ENCODE measurements at regions not wholly inside any gene's neighbourhood (a gene's known extent, or its start where the extent isn't known, plus 50 kb on each side); places are given as distances from the start of the nearest gene placed in this dataset.

DNA sequence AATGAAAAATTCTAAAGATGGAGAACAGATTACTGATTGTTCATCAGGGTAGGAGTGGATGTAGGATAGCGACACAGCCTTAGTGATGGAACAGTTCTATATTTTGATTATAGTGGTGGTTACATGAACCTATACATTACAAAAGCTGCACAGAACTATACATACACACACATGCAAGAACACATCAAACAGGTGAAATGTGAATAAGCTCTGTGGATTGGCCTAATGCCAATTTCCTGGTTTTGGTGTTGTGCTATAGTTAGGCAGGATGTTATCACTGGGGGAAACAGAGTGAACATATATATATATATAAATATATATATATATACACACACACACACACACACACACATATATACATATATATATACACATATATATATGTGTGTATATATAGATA lies 76.4 kb upstream of the PIK3CG start:
- Mint-ChIP-seq H3K9me3 (peaks cover 8% of the 10 kb centered on the region), H3K36me3 (no peaks in the 10 kb centered on the region), H3K4me3 (no peak overlapping the region), H3K27ac (no peak overlapping the region), H3K4me1 (ENCODE audit: unreplicated experiment) (no peaks in the 10 kb centered on the region), H3K27me3 (peaks cover 6% of the 10 kb centered on the region)
- DNase-seq (ENCODE audit: extremely low spot score, unreplicated experiment), result no peak
- TF ChIP-seq, protein P1, sequence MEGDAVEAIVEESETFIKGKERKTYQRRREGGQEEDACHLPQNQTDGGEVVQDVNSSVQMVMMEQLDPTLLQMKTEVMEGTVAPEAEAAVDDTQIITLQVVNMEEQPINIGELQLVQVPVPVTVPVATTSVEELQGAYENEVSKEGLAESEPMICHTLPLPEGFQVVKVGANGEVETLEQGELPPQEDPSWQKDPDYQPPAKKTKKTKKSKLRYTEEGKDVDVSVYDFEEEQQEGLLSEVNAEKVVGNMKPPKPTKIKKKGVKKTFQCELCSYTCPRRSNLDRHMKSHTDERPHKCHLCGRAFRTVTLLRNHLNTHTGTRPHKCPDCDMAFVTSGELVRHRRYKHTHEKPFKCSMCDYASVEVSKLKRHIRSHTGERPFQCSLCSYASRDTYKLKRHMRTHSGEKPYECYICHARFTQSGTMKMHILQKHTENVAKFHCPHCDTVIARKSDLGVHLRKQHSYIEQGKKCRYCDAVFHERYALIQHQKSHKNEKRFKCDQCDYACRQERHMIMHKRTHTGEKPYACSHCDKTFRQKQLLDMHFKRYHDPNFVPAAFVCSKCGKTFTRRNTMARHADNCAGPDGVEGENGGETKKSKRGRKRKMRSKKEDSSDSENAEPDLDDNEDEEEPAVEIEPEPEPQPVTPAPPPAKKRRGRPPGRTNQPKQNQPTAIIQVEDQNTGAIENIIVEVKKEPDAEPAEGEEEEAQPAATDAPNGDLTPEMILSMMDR (conservative IDR thresholded peaks at IDR 0.05), result no peak

DNA sequence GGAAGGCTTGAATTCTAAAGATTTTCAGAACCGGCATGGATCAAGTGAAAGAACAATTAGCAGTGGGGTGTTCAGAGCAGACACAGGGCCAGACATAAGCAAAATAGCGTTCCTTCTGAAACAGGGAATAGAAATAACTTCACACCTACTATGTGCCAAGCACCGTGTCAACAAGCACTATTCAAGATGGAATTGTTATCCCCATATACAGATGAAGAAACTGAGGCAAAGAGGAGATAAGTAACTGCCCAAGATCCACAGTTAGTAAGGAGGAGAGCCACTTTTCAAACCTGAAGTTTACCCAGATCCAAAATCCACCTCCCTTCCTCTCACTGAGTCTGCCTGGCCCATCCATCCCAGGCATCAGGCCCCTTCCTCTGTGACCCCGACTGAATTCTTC lies 73.6 kb upstream of the PIK3CG start:
- Mint-ChIP-seq H3K27me3 (peaks cover 6% of the 10 kb centered on the region), H3K27ac (no peak overlapping the region)

DNA sequence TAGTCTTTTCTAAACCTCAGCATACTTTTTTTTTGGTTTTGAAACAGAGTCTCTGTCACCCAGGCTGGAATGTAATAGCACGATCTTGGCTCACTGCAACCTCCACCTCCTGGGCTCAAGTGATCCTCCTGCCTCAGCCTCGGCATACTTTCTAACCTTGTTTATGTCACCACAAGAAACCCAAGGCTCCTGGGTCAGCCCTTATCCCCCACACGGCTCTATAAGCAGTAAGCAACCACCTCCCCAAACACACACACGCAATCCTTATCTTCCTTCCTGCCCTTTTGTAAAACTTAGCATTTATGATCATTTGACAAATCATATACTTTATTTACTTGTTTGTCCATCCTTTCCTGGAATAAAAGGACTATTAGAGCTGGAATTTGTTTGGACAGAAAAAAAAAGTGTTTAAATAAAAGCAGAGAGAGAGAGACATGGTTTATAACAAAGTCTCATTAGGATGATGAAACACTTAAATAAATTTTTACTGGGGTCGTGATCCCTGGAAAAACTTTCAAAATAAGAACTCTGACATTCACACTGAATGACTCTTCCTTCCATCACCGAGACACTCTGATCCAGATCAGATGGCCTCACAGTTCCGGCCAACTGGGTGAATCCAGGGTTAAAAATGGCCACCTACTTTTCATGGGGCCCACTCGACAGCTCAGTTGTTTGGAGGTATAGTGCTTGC lies 72.7 kb upstream of the PIK3CG start:
- no peaks in the 10 kb centered on the region for H3K4me1 Mint-ChIP-seq (ENCODE audit: unreplicated experiment)
- H3K4me3 Mint-ChIP-seq, result no peak overlapping the region
- no peak overlapping the region for H3K27ac Mint-ChIP-seq
- TF ChIP-seq, protein P1 (conservative IDR thresholded peaks at IDR 0.05), result no peak
- no peaks in the 10 kb centered on the region for H3K36me3 Mint-ChIP-seq
- H3K27me3 Mint-ChIP-seq, result peaks cover 6% of the 10 kb centered on the region
- DNase-seq (ENCODE audit: extremely low spot score, unreplicated experiment), result no peak
- H3K9me3 Mint-ChIP-seq, result peaks cover 8% of the 10 kb centered on the region

More for the DNA sequence above, 73.6 kb upstream of the PIK3CG start:
- Mint-ChIP-seq H3K4me1 (ENCODE audit: unreplicated experiment) (no peaks in the 10 kb centered on the region), H3K4me3 (no peak overlapping the region), H3K36me3 (no peaks in the 10 kb centered on the region), H3K9me3 (peaks cover 8% of the 10 kb centered on the region)
- no peak for DNase-seq (ENCODE audit: extremely low spot score, unreplicated experiment)
- TF ChIP-seq, protein P1 (conservative IDR thresholded peaks at IDR 0.05), result no peak

DNA sequence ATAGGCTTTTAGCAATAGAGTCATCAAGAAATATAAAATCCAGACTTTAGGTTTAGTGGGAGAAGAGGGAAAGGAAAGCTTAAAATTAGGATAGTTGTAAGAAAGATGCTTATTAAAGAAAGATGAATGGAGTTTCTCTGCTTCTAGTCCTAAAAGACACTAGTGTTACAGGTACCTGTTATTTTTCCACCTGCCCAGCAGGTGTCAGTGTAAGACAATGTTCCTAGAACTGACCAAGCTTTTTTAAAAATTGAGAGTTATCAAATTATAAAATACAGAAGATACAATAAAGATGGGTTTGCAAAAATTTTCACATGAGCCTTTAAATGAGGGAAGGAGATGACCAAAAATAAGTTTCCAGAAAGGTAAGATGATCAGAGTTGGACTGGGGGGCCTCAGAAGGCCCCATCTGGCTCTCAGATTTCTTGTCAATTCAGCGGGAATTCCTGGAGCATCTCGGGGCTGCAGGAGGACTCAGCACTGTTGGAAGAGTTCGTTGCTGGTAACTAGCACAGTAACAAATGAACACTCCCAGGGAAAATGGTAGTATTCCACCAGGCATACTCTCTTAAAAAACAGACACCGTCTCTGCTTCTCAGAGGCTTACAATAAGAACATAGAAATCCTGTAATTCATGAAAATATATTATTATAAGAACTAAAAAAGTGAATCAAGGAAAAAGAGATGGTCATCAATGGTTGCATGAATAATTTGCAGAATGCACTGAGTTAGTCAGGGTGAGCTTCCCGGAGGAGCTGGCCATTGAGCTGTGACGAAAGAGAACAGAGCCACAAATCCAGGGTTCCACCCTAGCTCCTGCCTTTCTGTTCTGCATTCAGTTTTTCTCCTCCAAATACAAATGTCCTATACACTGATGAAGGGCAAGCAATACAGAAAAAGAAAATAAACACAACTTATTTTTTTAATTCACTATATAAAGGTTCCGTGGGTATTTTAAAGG lies 71.8 kb upstream of the PIK3CG start:
- DNase-seq (ENCODE audit: extremely low spot score, unreplicated experiment), result no peak
- Mint-ChIP-seq H3K4me3 (no peak overlapping the region), H3K27me3 (peaks cover 6% of the 10 kb centered on the region), H3K4me1 (ENCODE audit: unreplicated experiment) (no peaks in the 10 kb centered on the region), H3K27ac (no peak overlapping the region), H3K36me3 (no peaks in the 10 kb centered on the region), H3K9me3 (peaks cover 8% of the 10 kb centered on the region)
- TF ChIP-seq, protein P1 (conservative IDR thresholded peaks at IDR 0.05), result peak; percentile 83

DNA sequence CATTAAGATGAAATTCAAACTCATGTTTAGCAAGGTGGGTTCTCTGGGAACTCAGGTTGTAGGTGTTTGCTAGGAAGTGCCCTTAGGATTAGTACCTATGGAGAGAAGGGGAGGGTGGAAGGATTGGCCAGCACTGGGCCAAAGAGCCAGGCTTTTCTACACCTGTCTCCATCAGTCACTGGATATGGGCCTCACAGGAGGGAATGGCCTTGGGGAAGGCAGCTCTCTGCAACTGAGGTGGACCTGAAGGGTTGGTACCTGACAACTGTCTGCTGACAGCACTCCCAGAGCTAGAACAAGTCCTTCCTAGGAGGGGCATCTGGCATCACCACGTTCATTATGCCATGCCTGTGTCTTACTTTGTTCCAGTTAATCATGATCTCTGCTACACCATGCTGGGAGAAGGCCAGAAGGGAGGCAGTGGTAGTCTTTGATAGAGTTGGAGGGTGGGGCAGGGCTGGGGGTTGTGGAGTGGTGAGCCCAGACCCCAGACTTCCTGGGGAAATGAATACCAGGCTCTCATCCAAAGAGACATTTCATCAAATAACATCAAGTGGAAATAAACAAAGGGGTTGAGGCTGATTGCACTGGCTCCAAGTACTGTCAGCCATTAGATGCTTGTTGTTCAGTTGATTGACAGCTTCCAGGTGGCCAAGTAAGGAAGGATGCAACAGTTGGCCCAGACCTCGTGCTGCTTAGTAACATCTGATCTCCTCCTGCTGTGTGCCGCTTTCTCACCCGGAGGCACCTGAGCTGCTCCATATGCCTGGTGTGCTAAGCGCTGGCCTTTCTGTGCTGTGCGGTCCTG lies 70.6 kb upstream of the PIK3CG start:
- Mint-ChIP-seq H3K9me3 (peaks cover 8% of the 10 kb centered on the region), H3K4me1 (ENCODE audit: unreplicated experiment) (no peaks in the 10 kb centered on the region), H3K36me3 (no peaks in the 10 kb centered on the region), H3K27ac (no peak overlapping the region), H3K27me3 (peaks cover 6% of the 10 kb centered on the region), H3K4me3 (no peak overlapping the region)
- TF ChIP-seq, protein P1 (conservative IDR thresholded peaks at IDR 0.05), result no peak
- DNase-seq (ENCODE audit: extremely low spot score, unreplicated experiment), result no peak
